ENCODE measurements at regions not wholly inside any gene's neighbourhood (a gene's known extent, or its start where the extent isn't known, plus 50 kb on each side); places are given as distances from the start of the nearest gene placed in this dataset.

- no peak for TF ChIP-seq CTCF (IDR thresholded peaks at IDR 0.05; ENCODE audit: control insufficient read depth, insufficient read depth, low read depth, low read length, missing control alignments)
- no peak overlapping the region for H3K4me3 ChIP-seq (ENCODE audit: control insufficient read depth, low read depth, low read length)
- no peak for DNase-seq (ENCODE audit: low read depth)
Measured at GRCh38 chr15:27635916-27636315, 463.2 kb downstream of the OCA2 start.

- H3K4me3 ChIP-seq (ENCODE audit: control insufficient read depth, low read depth, low read length), result no peak overlapping the region
- DNase-seq (ENCODE audit: low read depth), result no peak
- TF ChIP-seq CTCF (IDR thresholded peaks at IDR 0.05; ENCODE audit: control insufficient read depth, insufficient read depth, low read depth, low read length, missing control alignments), result no peak
Measured at GRCh38 chr15:27628486-27628885, 470.6 kb downstream of the OCA2 start.

- no peak overlapping the region for H3K4me3 ChIP-seq (ENCODE audit: control insufficient read depth, low read depth, low read length)
- TF ChIP-seq CTCF (IDR thresholded peaks at IDR 0.05; ENCODE audit: control insufficient read depth, insufficient read depth, low read depth, low read length, missing control alignments), result no peak
- DNase-seq (ENCODE audit: low read depth), result no peak
Measured at GRCh38 chr15:27627623-27628022, 471.5 kb downstream of the OCA2 start.

DNA sequence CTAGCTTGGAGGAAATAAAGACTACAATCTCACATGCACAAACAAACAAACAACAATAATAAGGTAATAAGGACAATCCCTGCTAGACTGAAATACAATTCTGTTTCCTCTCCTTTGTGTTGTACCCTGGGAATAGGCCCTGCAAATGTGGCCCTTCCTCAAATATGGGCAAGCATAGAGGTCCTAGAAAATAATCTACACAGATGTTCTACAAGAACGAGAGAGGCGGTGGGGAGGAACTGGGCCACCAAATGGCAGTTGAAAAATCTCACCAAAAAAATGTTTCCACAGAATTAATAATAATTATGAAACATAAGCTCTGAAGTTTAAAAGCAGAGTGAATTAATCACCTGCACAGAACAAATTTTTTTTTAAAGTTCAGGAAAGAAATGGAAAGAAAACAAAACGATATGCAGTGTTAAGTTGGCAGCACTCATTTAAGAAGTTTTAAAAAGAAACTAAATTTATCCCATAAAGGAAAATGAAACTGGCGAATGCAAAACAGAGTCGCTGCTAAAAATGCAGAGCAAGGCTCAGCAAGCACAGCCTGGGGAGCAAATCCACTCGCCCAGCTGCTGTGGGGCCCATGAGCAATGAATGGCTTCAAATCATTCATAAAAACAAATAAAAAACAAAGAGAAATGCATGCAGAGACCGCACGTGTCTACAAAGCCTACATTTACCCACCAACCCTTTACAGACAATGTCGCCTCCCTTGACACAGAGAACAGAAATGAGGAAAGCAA is 475.4 kb downstream of the OCA2 start:
- DNase-seq (ENCODE audit: low read depth), result no peak
- no peak for TF ChIP-seq CTCF (IDR thresholded peaks at IDR 0.05; ENCODE audit: control insufficient read depth, insufficient read depth, low read depth, low read length, missing control alignments)
- no peak overlapping the region for H3K4me3 ChIP-seq (ENCODE audit: control insufficient read depth, low read depth, low read length)

- no peak for DNase-seq (ENCODE audit: low read depth)
- no peak for TF ChIP-seq CTCF (IDR thresholded peaks at IDR 0.05; ENCODE audit: control insufficient read depth, insufficient read depth, low read depth, low read length, missing control alignments)
- no peak overlapping the region for H3K4me3 ChIP-seq (ENCODE audit: control insufficient read depth, low read depth, low read length)
Measured at GRCh38 chr15:27623149-27623548, 476.0 kb downstream of the OCA2 start.

DNA sequence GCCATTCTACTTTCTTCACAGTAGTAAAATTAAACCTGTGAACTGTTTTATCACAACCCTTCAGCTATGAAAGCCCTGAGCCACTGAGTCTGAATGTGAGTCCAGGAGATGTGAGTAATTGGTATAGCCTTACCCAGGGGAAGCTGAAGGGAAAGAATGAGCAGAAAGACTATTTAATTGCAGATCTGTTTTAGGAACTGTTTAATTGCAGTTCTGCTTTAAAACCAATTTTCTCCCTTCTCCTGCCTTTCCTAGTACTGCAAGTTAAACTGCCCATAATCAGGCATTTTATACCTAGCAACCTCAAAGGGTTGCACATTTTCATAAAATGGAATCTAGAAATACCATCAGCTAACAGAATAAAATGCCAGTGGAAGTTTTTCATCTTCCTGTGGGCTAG is 476.7 kb downstream of the OCA2 start:
- DNase-seq (ENCODE audit: low read depth), result no peak
- no peak overlapping the region for H3K4me3 ChIP-seq (ENCODE audit: control insufficient read depth, low read depth, low read length)
- no peak for TF ChIP-seq CTCF (IDR thresholded peaks at IDR 0.05; ENCODE audit: control insufficient read depth, insufficient read depth, low read depth, low read length, missing control alignments)
